NCI-H187 treated with DMSO at 0.1 percent for 48 hours (cell line): ENCODE measurements at regions not wholly inside any gene's neighbourhood (a gene's known extent, or its start where the extent isn't known, plus 50 kb on each side); places are given as distances from the start of the nearest gene placed in this dataset.
"Not testable (repeated sequence)": the region's sequence is repeated elsewhere in the genome, so short reads cannot be mapped to it uniquely, and the experiment has no call there.

Experiments used
- DNase-seq: peaks from one replicate; lab custom pipeline; 2025; lab: John Stamatoyannopoulos, UW

DNA sequence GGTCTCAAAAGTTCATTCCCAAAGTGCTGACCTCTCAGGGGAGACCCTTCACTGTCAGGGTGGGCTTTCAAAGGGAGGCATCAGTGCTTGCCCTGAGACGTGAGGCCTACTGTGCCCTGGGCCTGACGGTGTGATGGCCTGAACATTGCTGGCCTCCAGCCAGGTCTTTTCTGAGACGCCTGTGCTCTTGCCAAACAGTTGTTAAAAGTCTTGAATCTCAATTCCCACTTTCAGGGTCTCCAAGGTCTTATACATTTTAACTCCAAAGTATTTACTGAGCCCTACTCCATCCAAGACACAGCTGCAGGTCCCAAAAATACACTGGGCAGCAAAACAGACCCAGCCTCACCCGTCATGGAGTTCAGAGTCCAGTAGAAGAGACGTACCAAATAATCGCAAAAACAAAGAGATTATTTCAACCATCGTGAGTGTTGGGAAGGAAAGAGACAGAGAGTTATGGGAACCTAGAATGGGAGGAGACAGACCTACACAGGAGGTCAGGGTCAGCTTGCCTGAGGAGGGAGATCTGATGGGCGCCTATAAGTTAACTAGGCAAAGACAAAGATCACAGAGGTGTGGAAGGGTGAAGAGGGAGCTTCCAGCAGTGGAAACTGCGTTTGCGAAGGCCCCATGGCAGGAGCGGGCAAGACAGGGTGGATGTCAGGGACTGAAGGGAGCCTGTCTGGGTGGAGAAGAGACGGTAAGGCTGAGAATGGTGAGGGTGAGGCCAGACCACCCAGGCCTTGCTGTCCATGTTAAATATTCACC is 446.3 kb downstream of the PREX1 start:
- DNase-seq = no peak

DNA sequence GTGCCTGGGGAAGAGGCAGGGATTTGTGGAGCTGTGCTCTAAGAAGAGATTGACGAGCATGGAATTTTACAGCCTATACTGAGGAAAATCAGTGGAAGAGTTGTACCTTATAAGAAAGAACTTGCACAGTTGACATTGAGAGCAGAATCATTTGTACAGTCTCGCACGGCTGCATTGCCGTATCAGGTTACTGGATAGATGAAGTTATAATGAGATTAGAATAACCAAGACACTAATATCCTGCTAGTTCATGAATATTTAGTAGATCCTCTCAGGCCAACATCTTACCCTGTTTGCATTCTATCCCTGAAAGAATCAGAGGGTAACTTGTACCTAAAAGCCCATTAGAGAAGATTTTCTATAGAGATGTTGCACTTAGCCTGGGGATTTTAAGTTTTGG is 447.1 kb downstream of the PREX1 start:
- no peak for DNase-seq

- no peak for DNase-seq
These were observed 448.7 kb downstream of the PREX1 start for GRCh38 chr20:48378976-48379675.

DNA sequence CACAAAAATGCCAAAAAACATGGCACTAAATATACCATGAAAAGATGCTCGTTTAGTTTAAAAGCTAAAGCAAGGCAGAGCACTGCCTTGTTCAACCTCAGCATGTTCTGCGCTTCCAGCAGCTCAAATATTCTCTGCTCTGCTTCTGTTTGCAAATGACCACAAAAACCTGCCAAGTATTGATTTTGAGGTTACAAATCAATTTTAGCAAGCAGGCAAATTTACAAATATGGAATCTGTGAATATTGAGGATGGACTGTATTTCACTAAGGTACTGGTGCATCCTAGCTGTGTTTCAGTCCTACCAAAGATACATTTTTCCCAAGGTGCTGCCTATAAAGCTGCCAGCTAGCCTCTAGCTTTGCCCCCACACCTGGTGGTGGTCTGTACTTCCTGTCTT is 449.9 kb downstream of the PREX1 start:
- DNase-seq = no peak

GRCh38 chr20:48375804-48376203 is 452.0 kb downstream of the PREX1 start:
- DNase-seq = no peak

DNA sequence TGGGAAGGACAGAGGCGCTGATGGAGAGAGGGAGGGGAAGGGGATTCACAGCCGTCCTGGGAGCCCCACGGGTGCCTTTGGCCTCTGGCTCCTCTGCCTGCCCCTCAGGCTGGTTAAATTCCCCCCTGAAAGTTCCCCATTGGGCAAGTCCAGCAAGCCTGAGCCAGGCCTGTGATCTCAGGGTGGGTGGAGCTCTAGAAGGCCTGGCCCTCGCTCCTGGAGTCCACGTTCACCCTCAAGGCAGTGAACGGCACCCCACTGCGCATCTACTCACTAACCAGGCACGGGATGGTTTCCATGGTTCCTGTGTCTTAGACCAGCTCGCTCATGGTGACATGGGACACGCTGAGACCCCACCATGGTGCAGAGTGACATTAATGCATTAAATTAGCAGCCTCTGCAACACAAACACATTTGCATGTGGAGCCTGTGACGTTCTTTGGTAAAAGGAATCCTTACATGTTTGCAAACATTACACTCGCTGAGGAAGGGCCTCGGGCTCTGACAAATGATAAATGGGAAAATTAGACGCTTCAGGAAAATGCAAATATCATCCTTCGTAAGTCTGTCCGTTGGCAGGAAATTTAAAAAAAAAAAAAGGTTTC is 452.7 kb downstream of the PREX1 start:
- DNase-seq = no peak

- not testable (repeated sequence) for DNase-seq
These were observed 453.5 kb downstream of the PREX1 start for GRCh38 chr20:48374031-48374907.

DNA sequence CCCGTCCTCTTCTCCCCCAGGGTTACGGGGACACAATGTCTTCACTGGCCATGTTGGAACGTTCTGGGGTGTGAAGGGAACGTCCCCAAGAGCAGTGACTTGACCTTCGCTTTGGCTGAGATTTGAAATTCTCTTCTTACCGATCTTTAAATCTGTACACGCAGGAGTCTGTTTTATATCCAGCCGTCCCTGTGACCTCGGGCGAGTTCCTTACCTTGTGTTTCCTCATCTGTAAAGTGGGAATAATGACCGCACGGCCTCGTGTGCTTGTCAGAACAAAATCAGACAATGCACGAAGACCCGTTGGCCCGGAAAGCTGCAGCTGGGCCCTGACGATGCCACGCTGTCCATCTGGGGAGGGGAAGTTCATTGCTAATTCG is 454.3 kb downstream of the PREX1 start:
- DNase-seq = no peak

- not testable (repeated sequence) for DNase-seq
These were observed 454.8 kb downstream of the PREX1 start for GRCh38 chr20:48372851-48373554.

- DNase-seq = no peak
These were observed 456.6 kb downstream of the PREX1 start for GRCh38 chr20:48371211-48371610.

DNA sequence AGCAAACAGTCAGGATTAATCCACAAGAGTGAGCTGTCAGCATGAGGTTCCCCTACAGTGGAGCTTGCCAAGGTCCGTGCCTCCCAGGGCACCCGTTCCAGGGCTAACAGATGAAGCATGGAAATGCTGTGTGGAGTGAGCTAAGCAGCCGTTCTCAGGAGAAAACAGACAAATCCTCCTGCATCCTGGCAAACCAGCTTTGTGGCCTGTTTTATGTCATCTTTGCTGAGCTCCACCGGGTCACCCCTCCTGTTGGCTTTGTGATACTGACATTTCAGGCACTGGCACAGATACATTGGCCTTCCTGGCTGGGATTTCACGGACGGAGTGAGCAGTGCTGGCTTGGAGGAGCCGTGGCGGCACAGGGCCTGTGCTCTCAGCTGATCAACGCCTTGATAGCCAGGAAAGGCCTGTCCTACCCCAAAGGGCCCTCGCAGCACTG is 459.2 kb downstream of the PREX1 start:
- DNase-seq = not testable (repeated sequence)

DNA sequence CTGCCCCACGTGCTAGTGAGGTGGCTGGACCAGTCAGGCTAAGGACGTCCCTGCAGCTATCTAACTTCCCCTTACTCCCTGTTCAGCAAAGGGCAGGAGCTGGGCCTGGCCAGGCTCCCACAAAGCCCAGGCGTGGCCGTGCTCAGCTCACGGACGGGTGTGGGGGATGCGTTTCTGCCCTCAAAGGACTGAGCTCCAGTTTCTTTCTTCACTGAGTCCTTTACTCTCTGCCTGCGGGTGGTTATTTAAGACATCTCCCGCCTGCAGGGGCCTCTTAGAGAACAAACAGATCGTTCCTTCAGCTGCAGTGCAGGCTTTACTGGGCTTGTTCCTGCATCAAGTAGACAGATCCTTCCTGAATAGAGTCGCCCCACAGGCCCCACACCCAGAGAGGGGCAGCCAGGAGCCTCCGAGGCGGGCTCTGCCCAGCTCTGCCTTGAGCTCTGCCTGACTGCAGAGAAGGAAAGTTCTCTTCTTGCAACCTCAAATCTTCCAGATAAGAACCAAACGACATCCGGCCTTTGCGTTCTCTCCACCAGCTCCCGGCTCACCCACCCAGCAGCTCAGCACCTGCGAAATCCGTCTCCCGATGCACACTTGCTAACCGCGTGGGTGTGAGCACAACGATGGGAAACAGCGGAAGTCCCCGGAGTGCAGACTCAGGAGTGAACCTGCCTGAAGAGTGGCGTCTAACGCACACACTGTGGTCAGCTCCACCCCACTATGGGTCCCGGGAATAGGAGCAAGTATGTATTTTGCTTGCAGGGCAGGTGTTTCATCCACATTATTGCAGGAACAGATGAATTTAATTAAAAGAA is 460.0 kb downstream of the PREX1 start:
- DNase-seq = not testable (repeated sequence)

GRCh38 chr20:48366230-48366629 is 461.6 kb downstream of the PREX1 start:
- no peak for DNase-seq

GRCh38 chr20:48364688-48365421 is 462.9 kb downstream of the PREX1 start:
- DNase-seq = no peak

- no peak for DNase-seq
These were observed 463.7 kb downstream of the PREX1 start for GRCh38 chr20:48364055-48364454.

GRCh38 chr20:48360342-48360975 is 467.3 kb downstream of the PREX1 start:
- no peak for DNase-seq

GRCh38 chr20:48359692-48360341 is 468.0 kb downstream of the PREX1 start:
- DNase-seq = no peak

DNA sequence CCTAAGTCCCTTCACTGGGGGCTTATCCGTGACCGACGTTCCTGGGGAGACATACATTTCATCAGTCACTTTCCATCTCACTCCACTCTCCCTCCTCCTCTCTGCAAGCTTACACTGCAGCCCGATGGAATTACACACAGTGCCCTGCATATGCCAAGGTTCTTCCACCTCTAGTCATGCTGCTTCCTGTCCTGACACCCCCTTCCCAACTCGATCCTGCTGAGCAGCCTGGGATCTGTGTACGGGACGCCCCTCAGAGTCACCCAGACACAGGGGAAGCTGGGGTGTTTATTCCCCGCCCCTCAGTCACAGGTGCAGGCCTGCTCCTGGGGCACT is 468.8 kb downstream of the PREX1 start:
- DNase-seq = not testable (repeated sequence)
